ENCODE measurements at regions not wholly inside any gene's neighbourhood (a gene's known extent, or its start where the extent isn't known, plus 50 kb on each side); places are given as distances from the start of the nearest gene placed in this dataset.

- TF ChIP-seq CTCF (IDR thresholded peaks at IDR 0.05) (no peak), POLR2A (IDR thresholded peaks at IDR 0.05) (no peak)
Measured at GRCh38 chr4:34732176-34732950, 1512.0 kb downstream of the ARAP2 start.
